ENCODE measurements at regions not wholly inside any gene's neighbourhood (a gene's known extent, or its start where the extent isn't known, plus 50 kb on each side); places are given as distances from the start of the nearest gene placed in this dataset.
"Not testable (repeated sequence)": the region's sequence is repeated elsewhere in the genome, so short reads cannot be mapped to it uniquely, and the experiment has no call there.

DNA sequence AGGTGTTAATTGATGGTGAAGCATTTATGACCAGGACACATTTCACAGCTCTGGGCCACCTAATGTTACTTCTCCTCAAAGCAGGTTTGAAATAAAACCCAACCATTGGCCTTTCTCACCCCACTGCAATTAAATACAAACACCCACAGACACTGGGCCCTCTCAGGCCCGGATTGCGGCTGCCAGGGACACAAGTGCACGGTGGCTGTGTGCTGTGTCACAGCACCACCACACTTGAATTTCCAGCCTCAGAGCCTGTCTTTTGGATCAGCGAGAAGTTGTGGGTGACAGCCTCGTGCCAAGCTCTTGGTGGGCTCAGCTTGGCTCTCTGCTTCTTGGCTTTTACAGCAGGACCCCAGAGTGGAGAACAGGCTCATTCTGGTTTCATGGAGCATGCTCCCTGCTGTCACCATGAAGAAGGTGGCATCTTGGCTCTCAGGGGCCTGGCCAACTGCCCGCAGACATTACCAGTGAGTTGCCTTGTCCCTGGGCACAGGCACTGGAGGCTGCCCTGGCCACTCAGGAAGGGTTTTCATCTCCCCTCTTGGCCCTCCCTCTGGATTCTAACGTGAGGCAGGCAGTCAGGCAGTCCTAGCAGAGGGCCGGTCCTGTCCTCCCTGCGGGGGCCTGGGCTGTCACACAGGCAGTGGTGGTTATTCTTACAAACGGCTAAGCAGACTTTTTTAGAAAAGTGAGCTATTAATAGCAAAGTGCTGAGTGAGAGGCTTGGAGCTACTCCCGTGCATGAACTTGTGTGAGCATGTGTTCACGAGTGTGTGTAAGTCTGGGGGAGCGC lies 234.5 kb downstream of the BCL2L11 start:
- TF ChIP-seq, protein P1, sequence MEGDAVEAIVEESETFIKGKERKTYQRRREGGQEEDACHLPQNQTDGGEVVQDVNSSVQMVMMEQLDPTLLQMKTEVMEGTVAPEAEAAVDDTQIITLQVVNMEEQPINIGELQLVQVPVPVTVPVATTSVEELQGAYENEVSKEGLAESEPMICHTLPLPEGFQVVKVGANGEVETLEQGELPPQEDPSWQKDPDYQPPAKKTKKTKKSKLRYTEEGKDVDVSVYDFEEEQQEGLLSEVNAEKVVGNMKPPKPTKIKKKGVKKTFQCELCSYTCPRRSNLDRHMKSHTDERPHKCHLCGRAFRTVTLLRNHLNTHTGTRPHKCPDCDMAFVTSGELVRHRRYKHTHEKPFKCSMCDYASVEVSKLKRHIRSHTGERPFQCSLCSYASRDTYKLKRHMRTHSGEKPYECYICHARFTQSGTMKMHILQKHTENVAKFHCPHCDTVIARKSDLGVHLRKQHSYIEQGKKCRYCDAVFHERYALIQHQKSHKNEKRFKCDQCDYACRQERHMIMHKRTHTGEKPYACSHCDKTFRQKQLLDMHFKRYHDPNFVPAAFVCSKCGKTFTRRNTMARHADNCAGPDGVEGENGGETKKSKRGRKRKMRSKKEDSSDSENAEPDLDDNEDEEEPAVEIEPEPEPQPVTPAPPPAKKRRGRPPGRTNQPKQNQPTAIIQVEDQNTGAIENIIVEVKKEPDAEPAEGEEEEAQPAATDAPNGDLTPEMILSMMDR (conservative IDR thresholded peaks at IDR 0.05; ENCODE audit: low read depth, low read length), result not testable (repeated sequence)
- not testable (repeated sequence) for TF ChIP-seq EZH2 (IDR thresholded peaks at IDR 0.05; ENCODE audit: low read length, unreplicated experiment); EZH2phosphoT487 (IDR thresholded peaks at IDR 0.05; ENCODE audit: borderline replicate concordance, low read length)

Data from PC-3 (cell line).